Neural progenitor cell (in vitro differentiated cells): ENCODE measurements at regions not wholly inside any gene's neighbourhood (a gene's known extent, or its start where the extent isn't known, plus 50 kb on each side); places are given as distances from the start of the nearest gene placed in this dataset.

Experiments
- CTCF ChIP-seq: fragments of 200-600 bp; sonication (generic); IDR thresholded peaks from 2 replicates; pipeline ENCODE4 v1.5.1; 2017; ENCODE audit warnings: antibody characterized with exemption, mild to moderate bottlenecking
- EZH2 ChIP-seq: fragments of 200-600 bp; sonication (generic); IDR thresholded peaks from 2 replicates; pipeline ENCODE4 v1.6.1; 2017; ENCODE audit warnings: antibody characterized with exemption, mild to moderate bottlenecking, moderate library complexity

DNA sequence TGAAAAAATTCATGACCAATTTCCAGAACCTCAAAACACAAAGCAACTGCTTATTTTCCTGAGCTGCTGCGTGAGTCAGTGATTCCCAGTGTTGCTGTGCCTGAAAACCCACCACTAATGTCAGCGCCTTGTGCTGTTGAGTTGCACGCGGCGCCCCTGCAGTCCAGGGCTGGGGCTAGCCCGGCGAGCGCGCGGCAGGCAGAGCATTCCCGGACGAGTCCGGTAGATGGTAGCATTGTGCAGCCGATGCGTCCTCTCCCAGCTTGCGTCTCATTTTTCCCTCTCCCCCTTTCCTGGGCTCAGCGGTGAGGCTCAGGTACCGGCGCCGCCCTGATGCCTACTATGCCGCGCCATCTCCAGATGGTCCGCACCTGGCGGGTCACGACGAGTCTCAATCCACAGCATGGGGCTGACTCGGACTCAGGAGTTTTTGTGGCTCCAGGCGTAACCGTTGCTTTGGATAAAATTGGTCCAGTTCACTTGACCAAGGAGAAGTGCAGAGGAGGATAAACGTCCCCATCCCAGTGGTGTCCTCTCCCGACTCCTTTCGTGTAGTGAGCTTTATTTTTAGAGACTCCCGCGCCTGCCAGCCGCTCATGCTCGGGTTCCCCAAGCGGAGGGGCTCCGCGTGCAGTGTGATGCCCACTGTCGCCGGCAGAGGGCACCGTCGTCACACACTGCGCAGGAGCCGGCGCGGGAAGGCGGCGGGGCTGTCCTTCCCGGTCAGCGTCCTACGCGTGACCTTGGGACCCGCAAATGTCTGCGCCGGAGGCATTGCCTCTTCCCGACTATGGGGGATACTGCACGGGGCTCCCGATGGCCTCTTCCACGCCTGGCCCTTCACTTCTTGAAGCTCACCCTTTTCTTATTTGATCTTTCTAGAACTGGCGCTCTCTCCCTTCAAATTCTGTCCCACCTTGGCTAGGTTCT lies 53.6 kb upstream of the IGFBP7 start:
- TF ChIP-seq CTCF (peak; percentile 64), EZH2 (no peak)
